NCI-H526 (cell line): ENCODE measurements at regions not wholly inside any gene's neighbourhood (a gene's known extent, or its start where the extent isn't known, plus 50 kb on each side); places are given as distances from the start of the nearest gene placed in this dataset.

Source experiments
- DNase-seq, 2 experiments: peaks; one replicate each; lab custom pipeline; 2025; lab: John Stamatoyannopoulos, UW

DNA sequence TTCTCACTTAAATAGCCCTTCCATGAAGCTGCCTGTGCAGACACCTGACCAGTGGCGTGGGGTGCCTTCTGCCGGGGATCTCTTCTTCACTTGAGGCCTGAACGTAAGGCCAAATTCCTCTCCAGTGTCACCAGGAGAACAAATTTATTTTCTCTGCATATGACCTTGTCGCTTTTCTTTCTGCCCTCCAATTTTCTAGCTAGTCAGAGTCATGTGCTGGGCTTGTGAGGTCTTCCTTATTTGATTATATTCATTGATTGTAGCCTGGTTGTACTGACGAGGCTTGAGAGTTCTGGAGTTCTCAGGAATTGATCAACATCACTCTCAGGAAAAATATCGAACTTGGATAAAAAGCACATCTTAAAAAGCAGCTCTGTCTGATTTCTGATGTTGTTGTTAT lies 255.7 kb downstream of the BUB3 start:
- DNase-seq: no peak

DNA sequence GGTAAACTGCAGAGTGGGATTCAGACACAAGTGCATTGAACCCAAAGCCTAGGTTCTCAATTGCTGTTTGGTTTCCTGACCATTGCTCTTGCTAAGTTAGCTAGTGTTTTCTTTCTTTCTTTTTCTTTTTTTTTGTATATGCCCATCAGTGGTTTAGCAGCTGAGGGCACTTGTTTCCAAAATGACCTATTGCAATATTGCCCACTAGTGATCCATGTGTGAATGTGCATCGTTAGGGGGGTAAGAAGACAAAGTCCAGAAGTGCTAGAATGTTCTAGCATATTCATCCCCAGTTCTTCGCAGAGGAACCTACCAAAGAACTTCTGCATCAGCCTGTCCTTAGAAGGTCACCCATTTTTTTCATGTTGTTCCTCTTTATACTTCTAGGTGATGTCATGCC lies 252.8 kb upstream of the GPR26 start:
- no peak for DNase-seq

DNA sequence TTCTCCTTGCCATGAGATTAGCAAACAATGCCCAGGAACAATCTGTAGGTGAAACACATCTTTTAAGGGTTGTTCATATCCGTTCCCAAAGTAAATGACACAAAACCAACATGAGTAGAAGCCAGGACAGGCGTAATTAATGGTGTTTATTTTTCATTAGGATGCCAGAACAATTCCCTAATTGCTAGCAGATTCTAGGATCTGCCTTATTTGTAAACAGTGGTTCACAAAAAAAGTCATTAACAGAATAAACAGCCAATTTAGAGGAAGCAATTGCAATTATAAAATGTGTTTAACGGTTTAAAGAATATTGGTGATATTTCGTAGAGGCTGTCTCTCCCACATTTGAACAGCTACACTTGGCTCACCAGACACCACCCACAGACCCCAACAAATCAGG lies 250.6 kb upstream of the GPR26 start:
- DNase-seq: no peak

DNA sequence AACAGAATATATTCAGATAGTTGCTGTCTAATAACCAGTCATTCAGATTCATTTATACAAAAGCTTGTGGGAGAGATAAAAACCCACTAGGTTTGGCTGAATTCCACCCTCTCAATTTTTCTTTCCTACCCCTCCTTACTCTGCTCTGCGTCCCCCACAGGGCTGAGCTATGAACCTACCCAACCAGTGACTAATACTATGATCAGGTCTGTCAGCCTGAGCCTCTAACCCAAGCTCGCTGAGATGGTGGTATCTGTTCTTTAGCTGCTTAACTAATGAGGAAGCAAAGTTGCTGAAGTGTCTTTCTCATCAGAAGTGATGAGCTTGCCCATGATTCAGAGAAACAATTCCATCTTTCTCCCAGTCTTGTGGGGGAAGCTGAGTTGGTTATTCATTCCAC lies 248.7 kb upstream of the GPR26 start:
- no peak for DNase-seq

DNA sequence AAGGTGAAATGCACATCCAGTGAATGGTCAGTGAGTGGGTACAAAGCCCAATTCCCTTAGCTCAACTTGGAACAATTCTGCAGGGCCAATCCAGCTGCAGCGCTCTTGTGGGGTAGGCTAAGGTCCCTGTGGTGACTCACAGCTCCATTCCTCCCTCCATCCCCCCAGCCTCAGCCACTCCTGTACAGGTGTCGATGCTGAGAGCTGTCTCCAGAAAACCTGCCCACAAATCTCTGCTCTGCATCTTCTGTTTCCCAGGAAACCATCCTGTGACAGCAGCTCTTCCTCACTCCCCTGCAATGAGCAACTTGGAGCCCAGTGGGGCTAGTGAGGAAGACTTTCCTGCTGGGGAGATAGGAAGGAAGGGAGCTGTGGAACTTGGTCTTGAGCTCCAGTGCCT lies 244.7 kb upstream of the GPR26 start:
- no peak for DNase-seq

GRCh38 chr10:123422261-123422660 lies 243.9 kb upstream of the GPR26 start:
- DNase-seq: no peak

DNA sequence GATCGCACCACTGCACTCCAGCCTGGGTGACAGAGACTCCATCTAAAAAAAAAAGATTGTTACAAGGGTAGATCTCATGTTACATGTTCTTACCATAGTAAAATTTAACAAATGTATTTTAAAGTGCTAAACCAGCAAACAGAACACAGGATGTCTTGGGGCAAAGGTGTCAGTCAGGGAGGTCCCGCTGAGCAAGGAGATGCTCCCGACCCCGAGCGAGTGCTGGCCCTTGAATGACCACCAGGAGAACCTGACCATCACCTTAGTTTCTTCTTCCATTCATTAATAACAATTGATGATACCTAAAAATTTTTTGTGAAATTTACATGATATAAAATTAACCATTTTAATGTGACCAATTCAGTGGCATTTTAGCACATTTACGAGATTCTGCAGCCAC lies 241.6 kb upstream of the GPR26 start:
- DNase-seq: no peak

- peak in 1 of 2 experiments; percentile 42 for DNase-seq
These were observed 240.5 kb upstream of the GPR26 start for GRCh38 chr10:123425680-123426079.

DNA sequence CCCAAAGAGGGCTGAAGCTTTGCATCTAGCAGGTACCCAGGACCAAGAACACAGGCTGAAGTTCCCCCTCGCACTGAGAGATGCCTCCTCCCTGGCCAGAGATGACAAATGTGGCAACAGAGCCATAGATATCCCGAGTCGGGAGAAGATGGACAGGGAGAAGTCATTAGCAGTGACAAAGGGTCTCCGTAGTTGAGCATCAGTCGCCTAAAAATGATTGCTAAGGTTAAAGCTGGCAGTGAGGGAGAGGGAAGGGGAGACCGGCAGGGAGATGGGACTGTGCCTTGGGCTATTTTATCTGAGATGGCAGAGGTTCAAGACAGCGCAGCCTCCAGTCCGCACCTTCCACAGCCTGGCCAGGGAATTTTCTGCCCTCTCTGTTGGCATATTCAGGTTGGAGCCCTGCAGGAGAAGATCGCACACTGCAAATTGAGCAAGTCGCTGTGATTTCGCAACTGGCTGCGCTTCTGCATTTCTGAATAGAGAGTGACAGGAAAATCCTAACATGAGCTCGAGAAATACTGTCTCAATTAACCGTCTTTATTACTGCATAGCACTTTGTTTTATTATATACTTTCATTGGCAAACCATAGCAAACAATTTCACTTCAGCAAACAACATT lies 238.9 kb upstream of the GPR26 start:
- DNase-seq: no peak

DNA sequence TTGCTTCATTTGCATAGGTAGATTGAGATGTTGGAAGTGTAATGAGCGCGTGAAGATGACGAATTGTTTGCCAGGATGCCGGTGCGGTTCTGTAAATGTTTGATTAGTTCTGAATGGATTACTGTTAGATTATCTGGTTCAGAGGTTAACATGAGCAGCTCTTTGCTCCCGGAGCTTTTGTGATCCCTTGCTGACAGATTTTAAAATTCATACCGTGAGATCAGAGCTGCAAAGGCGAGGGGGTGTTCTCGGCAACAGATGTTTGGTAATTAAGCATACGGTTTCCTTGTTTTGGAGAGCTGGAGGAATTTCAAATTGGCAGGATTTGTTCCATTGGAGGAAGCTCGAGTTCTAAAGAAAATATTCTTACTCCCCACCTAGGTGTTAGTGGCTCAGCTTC lies 237.8 kb upstream of the GPR26 start:
- peak; percentile 79 to 81 for DNase-seq

- DNase-seq: peak; percentile 30 to 58
These were observed 236.4 kb upstream of the GPR26 start for GRCh38 chr10:123429706-123430221.

DNA sequence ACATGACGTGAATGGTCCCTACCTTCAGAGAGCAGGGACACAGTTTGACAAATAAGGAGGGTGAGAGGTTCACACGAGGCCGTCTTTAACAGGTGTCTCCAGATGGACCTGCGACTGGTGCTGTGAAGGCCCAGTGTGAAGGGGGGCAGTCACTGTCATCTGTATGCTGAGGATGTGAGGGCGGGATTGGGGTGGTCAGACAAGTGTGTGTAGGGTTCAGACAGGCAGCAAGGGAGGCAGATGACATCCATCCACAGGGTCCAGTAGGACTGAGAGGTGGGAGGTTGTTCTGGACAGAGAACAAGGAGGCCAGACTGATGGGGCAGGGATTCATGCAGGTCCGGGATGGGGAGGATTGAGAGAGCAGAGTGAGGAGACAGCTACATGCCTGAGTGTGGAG lies 232.6 kb upstream of the GPR26 start:
- no peak for DNase-seq

- no peak for DNase-seq
These were observed 231.6 kb upstream of the GPR26 start for GRCh38 chr10:123434435-123435039.

DNA sequence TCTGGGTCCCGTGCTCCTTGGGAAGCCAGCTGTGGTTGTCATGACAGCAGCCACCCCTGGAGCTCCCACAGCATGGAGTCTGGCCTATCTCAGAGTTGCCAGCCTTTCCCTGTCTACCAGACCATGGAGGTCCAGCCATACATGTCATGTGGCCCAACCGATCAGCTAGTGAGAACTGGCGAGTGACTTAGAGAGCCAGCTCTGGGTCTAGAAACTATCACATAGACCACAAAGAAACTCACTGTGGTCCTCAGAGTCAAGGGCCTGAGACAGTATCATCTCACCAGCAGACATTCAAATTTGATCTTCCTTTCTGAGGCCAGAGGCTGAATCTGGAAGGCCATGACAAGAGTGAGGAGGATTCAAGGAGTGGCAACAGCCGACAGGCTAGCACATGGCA lies 223.3 kb upstream of the GPR26 start:
- DNase-seq: no peak

DNA sequence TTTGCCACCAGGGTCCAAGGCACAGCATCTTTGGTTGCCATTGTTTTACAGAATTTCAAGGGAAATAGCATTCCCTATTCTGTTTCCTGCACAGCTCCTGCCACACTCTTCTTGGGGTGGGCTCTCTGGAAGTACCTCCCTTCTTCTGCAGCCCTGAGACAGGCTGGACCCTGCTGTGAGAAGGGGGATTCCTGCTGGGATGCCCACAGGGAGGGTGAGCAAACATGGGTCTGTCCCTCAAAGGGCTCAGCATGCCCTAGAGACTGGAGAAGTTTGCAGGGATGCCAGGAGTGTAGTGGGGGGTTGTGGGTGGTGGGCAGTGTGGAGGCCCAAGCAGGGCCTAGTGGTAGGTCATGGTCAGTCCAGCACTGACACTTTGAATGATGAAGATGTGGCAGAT lies 222.2 kb upstream of the GPR26 start:
- no peak for DNase-seq

DNA sequence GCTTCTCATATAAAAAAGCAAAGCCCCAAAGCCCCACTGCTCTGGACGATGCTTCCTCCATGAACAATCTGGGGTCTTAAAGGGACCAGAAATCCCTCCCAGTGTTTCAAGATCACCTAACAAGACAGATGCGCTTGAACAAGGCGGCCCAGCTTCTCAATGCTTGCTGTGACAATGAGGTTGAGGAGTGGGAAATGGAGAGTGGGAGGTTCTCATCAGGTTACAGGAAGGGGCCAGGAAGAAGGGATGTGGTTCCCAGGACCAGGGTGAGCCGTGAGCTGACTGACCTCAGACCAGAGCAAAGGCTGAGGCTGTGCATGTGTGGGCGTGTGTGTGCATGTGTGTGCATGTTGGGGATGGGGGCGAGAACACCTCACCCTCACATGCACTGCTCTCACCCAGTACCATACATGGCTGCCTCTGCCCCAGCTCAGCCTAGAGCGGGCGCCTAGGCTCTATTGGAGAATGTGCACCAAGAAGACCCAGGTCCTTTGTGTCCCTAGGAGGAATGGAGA lies 220.8 kb upstream of the GPR26 start:
- DNase-seq: no peak

DNA sequence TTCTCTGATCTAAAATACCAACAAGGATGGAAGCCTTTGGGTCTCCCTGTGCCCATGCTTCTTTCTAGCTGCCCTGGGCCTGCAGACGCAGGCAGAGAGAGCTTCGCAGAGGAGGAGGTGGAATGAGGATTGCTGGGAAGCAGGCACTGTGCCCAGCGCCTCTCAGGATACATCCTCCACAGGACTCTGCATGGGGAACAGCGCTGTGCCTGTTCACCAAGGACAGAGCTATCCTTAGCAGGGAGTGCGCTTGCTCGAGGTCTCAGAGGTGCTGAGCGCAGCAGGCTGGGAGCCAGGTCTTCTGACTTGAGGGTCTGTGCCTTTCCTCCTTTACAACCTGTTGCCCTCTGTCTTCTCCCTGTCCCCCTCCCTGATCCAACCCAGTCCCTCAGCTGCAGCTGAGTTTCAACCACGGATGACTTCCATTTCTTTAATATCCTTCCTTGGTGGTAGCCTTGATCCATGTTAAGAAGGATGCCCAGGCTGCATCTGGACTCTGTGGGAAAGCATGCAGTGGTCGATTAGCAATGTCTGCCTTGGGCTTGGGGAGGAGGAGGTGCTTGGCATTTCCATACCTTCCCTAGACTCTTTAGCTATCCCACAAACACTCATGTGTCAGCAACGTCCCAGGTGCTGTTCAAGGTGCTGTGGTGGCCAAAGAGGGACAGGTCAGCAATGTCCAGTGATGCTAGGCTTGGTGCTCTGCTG lies 219.6 kb upstream of the GPR26 start:
- no peak for DNase-seq

DNA sequence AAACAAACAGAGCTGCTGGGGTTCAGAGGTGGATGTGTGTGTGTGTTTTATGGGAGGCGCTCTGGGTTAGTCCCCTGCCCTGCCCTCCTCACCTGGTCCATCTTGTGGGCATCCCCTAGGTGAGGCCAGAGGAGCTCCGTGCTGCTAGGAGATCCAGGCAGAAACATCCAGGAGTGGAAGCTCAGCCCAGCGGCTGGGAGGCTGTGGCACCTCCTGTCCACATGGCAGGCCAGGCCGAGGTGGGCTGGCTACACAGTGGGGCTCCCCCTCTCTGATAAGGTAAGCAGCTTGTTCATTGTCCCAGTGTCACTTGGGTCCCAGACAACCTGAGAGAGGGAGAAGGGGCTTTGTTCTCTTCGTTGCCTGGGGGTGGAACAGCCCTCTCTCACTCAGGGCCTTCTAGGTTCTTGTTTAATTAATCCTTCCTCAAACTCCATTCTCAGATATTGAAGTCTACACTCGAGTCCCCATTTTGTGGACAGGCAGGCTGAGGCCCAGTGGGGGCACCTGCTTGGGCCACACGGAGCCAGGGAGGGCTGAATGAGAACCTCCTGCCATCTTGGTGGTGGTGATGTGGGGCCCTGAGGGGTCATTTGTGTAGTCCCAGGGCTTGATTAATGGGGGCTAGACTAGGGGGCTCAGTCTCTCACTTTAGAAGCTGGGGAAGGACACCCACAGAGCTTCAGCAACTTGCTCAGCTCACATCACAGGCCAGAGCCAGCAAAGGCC lies 216.8 kb upstream of the GPR26 start:
- no peak for DNase-seq

DNA sequence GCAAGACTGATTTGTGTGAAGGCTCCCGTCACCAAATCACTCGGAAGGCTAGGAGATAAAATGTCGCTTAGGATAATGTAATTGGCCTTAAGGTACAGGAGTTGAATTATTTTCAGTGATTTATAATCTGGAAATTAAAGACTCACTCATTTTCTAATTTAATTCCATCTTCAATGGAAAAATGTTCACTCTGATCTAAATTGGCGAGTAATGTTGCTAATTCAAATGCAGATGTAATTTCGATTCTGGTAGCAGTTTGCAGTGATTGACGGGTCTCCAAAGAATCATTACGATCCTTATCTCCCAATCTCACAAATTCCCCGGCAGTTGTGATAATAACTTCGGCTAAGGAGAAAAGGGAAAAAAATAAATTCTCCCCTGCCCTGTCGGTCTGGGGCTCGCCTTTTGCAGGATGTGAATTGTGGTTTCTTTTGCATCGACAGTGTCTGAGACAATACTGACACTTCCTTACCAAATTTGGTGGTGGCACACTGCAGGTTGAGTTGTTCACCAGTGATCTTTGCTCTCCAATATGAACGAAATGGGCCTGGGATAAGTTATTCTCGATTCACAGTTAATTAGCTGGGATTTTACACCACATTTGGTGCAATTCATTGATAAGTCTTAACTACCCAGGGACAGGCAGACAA lies 215.1 kb upstream of the GPR26 start:
- DNase-seq: no peak

- DNase-seq: no peak
These were observed 214.4 kb upstream of the GPR26 start for GRCh38 chr10:123451618-123452245.

- no peak for DNase-seq
These were observed 211.2 kb upstream of the GPR26 start for GRCh38 chr10:123454987-123455386.
